T-cell (primary cell): ENCODE measurements at regions not wholly inside any gene's neighbourhood (a gene's known extent, or its start where the extent isn't known, plus 50 kb on each side); places are given as distances from the start of the nearest gene placed in this dataset.

ENCODE experiments used
- ATAC-seq, 4 experiments: fragments of 200-7000 bp in 3 of 4; fragments of 150-1000 bp in 1 of 4; cut with Tn5 transposase; replicated peaks in 1 of 4; 1 replicate in 3 of 4; 2 replicates in 1 of 4; pipeline ENCODE4 v1.10.0; 2021; ENCODE audit warnings: moderate library complexity in 3 of 4, mild to moderate bottlenecking in 2 of 4, moderate number of reproducible peaks in 1 of 4
- CTCF ChIA-PET, 2 donors: fragments of 300-600 bp; sonication (Branson Sonifier 250); formaldehyde crosslinking; loops; one replicate each; lab custom pipeline; 2022; ENCODE audit warnings: antibody characterized with exemption in 2 of 2; lab: Charles Lee
- POLR2A ChIA-PET, 2 donors: fragments of 300-600 bp; sonication (Branson Sonifier 250); formaldehyde crosslinking; loops; one replicate each; lab custom pipeline; 2022; ENCODE audit warnings: antibody characterized with exemption in 2 of 2; lab: Charles Lee
- DNase-seq, 35 experiments: peaks; one replicate each; pipeline versions ENCODE4 v3.0.0 to v3.0.0-alpha.2; 2013 to 2023
- H3K27ac ChIP-seq: one replicate; pipeline ENCODE4 v1.5.1; 2013; ENCODE audit warnings: low read length
- H3K27me3 ChIP-seq, 2 experiments: replicated peaks in 1 of 2; 1 replicate in 1 of 2; 2 replicates in 1 of 2; pipeline versions ENCODE4 v1.6.1 to v1.7.0; 2013; ENCODE audit warnings: low read length in 1 of 2, mixed read lengths in 1 of 2; ENCODE audit not compliant: control insufficient read depth in 2 of 2, insufficient read depth in 2 of 2; ENCODE audit errors: extremely low read depth in 1 of 2
- H3K36me3 ChIP-seq, 2 donors: 1 replicate in 1 of 2; 2 replicates in 1 of 2; pipeline versions ENCODE4 v1.6.1 to v1.7.0; 2013; ENCODE audit warnings: low read length in 1 of 2; ENCODE audit not compliant: control insufficient read depth in 2 of 2, insufficient read depth in 1 of 2; ENCODE audit errors: extremely low read depth in 1 of 2
- H3K4me1 ChIP-seq, 2 experiments: 1 replicate in 1 of 2; 2 replicates in 1 of 2; pipeline versions ENCODE4 v1.6.1 to v1.7.0; 2013; ENCODE audit warnings: low read length in 2 of 2, mixed read lengths in 1 of 2; ENCODE audit not compliant: insufficient read depth in 2 of 2, control insufficient read depth in 1 of 2; ENCODE audit errors: extremely low read depth in 1 of 2
- H3K4me3 ChIP-seq, 2 donors: 1 replicate in 1 of 2; 2 replicates in 1 of 2; pipeline versions ENCODE4 v1.5.1 to v1.7.0; 2013; ENCODE audit warnings: mild to moderate bottlenecking in 2 of 2, low read length in 1 of 2, moderate library complexity in 1 of 2; ENCODE audit not compliant: control insufficient read depth in 1 of 2; ENCODE audit errors: extremely low read depth in 1 of 2
- H3K9me3 ChIP-seq: 2 replicates; pipeline ENCODE4 v1.7.0; 2013
- H3K27ac Mint-ChIP-seq, 2 donors: one replicate each; pipeline ENCODE4 v1.8.0; 2020 to 2021; ENCODE audit warnings: mild to moderate bottlenecking in 2 of 2, mixed read lengths in 2 of 2
- H3K27me3 Mint-ChIP-seq, 2 donors: one replicate each; pipeline ENCODE4 v1.8.0; 2021 to 2022; ENCODE audit warnings: mixed read lengths in 2 of 2
- H3K36me3 Mint-ChIP-seq: one replicate; pipeline ENCODE4 v1.8.0; 2021; ENCODE audit warnings: mixed read lengths
- H3K4me1 Mint-ChIP-seq, 3 donors: one replicate each; pipeline ENCODE4 v1.8.0; 2020 to 2022; ENCODE audit warnings: mixed read lengths in 3 of 3, mild to moderate bottlenecking in 1 of 3
- H3K4me3 Mint-ChIP-seq, 3 donors: one replicate each; pipeline ENCODE4 v1.8.0; 2020 to 2022; ENCODE audit warnings: mild to moderate bottlenecking in 3 of 3, mixed read lengths in 3 of 3, moderate library complexity in 3 of 3
- H3K9me3 Mint-ChIP-seq, 3 donors: one replicate each; pipeline ENCODE4 v1.8.0; 2020 to 2022; ENCODE audit warnings: mixed read lengths in 3 of 3
- WGBS: methylation state at CpG from one replicate; pipeline ENCODE4 v1.1.5; 2013; ENCODE audit warnings: missing lambda C conversion rate; ENCODE audit not compliant: insufficient coverage; 5-methylcytosine and 5-hydroxymethylcytosine counted together

DNA sequence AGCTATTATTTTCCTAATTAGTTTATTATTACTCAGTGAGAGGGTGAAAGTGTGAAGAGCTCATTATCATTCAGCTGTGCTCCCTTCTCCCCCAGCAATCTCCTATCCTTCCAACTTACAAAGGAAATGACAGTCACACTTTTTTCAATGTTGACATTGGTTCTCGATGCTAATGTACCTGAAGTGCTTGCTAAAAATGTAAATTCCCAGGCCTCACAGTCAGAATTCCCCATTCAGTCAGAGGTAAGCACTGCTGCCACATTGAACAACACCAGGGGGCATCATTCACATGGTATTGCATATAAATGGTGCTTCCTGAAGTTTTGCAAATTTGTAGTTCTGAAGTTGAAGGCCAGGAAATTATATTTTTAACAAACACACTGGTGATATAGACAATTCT lies 132.7 kb upstream of the FOXD3 start:
- CTCF ChIA-PET = interaction anchor here (0.6 to 0.8 kb wide), 2 partner anchors 9 to 348 kb away, joined by 5 read pairs; no protein-coding TSS in a partner anchor
- no peaks in the 10 kb centered on the region for H3K4me1 ChIP-seq

DNA sequence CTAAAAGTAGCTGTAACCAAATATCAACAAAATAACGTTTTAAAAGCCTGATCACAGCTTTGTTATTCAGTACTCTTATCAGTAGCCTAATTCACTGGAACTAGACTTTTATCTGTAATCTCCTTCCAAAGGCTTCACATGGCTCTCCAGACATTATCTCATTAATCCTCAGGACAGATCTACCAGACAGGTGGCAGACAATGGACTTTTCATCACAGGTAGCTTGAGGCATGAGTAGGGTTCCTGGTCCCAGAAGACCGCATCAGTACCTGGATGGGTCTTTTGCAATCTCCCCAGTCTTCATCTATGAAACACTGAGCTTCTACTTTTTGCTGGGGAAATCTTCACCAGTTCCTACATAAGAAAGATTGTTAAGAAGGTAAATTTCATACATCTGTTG lies 132.2 kb upstream of the FOXD3 start:
- WGBS = 0% methylated on average over 1 of the region's 2 CpGs
- CTCF ChIA-PET = no interaction called here
- no peak for ATAC-seq

More for the DNA sequence above, 132.7 kb upstream of the FOXD3 start:
- H3K4me3 Mint-ChIP-seq = no peak overlapping the region
- DNase-seq (no peak), ATAC-seq (no peak)
- H3K36me3 ChIP-seq = no peaks in the 10 kb centered on the region
- H3K27me3 ChIP-seq = no peaks in the 10 kb centered on the region
- H3K27me3 Mint-ChIP-seq = peaks cover 0 to 17% of the 10 kb centered on the region in 2 donors
- H3K9me3 Mint-ChIP-seq = no peaks in the 10 kb centered on the region
- H3K27ac Mint-ChIP-seq = no peak overlapping the region
- no peaks in the 10 kb centered on the region for H3K9me3 ChIP-seq
- no CpG with 5 or more reads among the region's 1 CpG for WGBS
- no peaks in the 10 kb centered on the region for H3K36me3 Mint-ChIP-seq
- POLR2A ChIA-PET = no interaction called here
- H3K4me1 Mint-ChIP-seq = no peaks in the 10 kb centered on the region
- H3K27ac ChIP-seq = no peak overlapping the region
- H3K4me3 ChIP-seq = no peak overlapping the region

DNA sequence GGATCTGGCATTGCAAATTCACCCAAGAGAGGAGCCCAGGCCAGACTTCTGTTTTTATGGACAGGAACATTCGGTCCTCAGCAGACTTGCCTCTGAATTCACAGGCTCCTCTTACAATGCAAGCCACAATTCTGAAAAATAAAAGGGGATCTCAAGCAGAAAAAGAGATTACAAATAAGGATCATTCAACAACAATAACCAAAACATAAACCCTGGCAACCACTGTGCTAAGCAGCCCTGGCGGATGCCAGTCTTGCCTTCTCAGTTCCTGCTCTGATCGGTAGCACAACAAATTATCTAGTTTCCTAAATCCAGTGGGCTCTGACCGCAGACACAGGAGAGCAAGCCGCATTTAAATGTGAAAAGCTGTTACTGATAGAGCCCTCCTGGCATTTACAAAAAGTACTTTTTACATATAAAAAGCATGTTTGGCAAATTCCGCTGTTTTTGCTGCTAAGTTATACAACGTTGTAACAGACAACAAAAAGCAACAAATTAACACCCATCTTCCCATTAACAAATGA lies 123.4 kb upstream of the FOXD3 start:
- no peak overlapping the region for H3K4me3 Mint-ChIP-seq
- POLR2A ChIA-PET = no interaction called here
- Histone ChIP-seq H3K27me3 (peaks cover 0 to 4% of the 10 kb centered on the region in 2 experiments), H3K4me1 (no peaks in the 10 kb centered on the region), H3K36me3 (no peaks in the 10 kb centered on the region), H3K27ac (no peak overlapping the region), H3K9me3 (no peaks in the 10 kb centered on the region), H3K4me3 (no peak overlapping the region)
- CTCF ChIA-PET = interaction anchor here in 1 of 2 donors (0.6 kb wide), 2 partner anchors 9 to 1097 kb away, joined by 4 to 5 read pairs; no protein-coding TSS in a partner anchor
- no peaks in the 10 kb centered on the region for H3K36me3 Mint-ChIP-seq
- 83% methylated on average over 2 of the region's 7 CpGs for WGBS
- ATAC-seq (no peak), DNase-seq (no peak)
- H3K27me3 Mint-ChIP-seq = peaks cover 14 to 26% of the 10 kb centered on the region in 2 donors
- no peaks in the 10 kb centered on the region for H3K4me1 Mint-ChIP-seq
- H3K9me3 Mint-ChIP-seq = no peaks in the 10 kb centered on the region
- no peak overlapping the region for H3K27ac Mint-ChIP-seq

More for the DNA sequence above, 132.2 kb upstream of the FOXD3 start:
- POLR2A ChIA-PET = no interaction called here
- no peak for DNase-seq
- Mint-ChIP-seq H3K27me3 (peaks cover 0 to 17% of the 10 kb centered on the region in 2 donors), H3K9me3 (no peaks in the 10 kb centered on the region), H3K36me3 (no peaks in the 10 kb centered on the region), H3K27ac (no peak overlapping the region), H3K4me1 (no peaks in the 10 kb centered on the region), H3K4me3 (no peak overlapping the region)
- H3K4me3 ChIP-seq = no peak overlapping the region
- H3K36me3 ChIP-seq = no peaks in the 10 kb centered on the region
- H3K27ac ChIP-seq = no peak overlapping the region
- H3K27me3 ChIP-seq = no peaks in the 10 kb centered on the region
- H3K4me1 ChIP-seq = no peaks in the 10 kb centered on the region
- no peaks in the 10 kb centered on the region for H3K9me3 ChIP-seq

DNA sequence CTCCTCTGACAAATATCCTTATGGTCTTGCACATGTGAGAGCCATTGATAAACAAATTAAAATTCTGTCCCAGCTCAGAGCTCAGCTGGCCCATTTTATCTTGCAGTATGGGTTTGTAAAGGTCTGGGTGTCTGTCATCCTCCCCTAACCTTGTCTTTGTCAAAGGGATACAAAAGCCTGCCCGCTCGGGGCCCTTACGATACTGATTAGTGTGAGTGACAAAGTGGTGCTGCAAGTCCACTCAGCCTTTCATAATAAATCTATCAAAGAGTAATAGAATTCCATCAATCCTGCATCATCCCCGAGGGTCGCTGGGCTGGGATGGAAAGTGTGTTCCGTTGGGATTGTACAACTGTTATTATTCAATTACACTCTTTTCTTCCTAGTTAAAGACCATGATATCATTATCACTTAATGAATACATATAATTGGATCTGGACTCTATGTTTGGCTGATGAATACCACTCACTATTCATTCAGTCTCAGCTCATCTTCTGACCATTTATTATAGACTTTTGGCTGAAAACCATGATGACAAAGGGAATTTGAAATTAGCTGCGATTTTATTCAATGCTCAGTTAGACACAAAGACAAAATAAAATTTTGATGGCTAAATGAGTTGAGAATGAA lies 122.5 kb upstream of the FOXD3 start:
- H3K4me3 Mint-ChIP-seq = no peak overlapping the region
- CTCF ChIA-PET = interaction anchor here in 1 of 2 donors (0.6 kb wide), 1 partner anchor 1096 kb away, joined by 4 read pairs; no protein-coding TSS in a partner anchor
- Histone ChIP-seq H3K4me1 (no peaks in the 10 kb centered on the region), H3K27ac (no peak overlapping the region), H3K27me3 (peaks cover 0 to 4% of the 10 kb centered on the region in 2 experiments), H3K9me3 (no peaks in the 10 kb centered on the region), H3K4me3 (no peak overlapping the region), H3K36me3 (no peaks in the 10 kb centered on the region)
- no peaks in the 10 kb centered on the region for H3K4me1 Mint-ChIP-seq
- H3K9me3 Mint-ChIP-seq = no peaks in the 10 kb centered on the region
- POLR2A ChIA-PET = no interaction called here
- H3K27ac Mint-ChIP-seq = no peak overlapping the region
- WGBS = no CpG with 5 or more reads among the region's 7 CpGs
- H3K27me3 Mint-ChIP-seq = peaks cover 14 to 26% of the 10 kb centered on the region in 2 donors
- no peak for DNase-seq
- no peaks in the 10 kb centered on the region for H3K36me3 Mint-ChIP-seq
- no peak for ATAC-seq

DNA sequence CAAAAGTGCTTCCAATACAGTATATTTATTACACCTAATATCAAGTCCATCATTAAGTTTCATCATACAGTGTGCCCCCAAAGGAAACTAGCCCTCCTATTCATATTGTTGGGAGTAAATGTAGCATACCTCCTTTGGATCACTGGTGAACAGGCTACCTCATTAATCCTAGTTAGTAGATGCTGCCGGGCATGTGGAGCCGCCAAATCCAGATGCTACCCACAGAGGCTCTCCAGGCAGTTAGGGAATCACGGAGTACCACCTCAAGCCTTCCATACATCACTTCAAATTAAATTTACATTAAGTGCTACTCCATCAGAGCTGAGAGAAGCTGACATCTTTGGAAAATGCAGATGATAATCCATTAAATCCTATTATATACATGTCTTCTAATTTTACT lies 121.7 kb upstream of the FOXD3 start:
- Histone ChIP-seq H3K27me3 (peaks cover 0 to 4% of the 10 kb centered on the region in 2 experiments), H3K27ac (no peak overlapping the region), H3K4me1 (no peaks in the 10 kb centered on the region), H3K36me3 (no peaks in the 10 kb centered on the region), H3K9me3 (no peaks in the 10 kb centered on the region), H3K4me3 (no peak overlapping the region)
- peaks cover 16 to 26% of the 10 kb centered on the region in 2 donors for H3K27me3 Mint-ChIP-seq
- no peaks in the 10 kb centered on the region for H3K4me1 Mint-ChIP-seq
- CTCF ChIA-PET = no interaction called here
- POLR2A ChIA-PET = no interaction called here
- DNase-seq (no peak), ATAC-seq (no peak)
- H3K9me3 Mint-ChIP-seq = no peaks in the 10 kb centered on the region
- H3K4me3 Mint-ChIP-seq = no peak overlapping the region
- no peak overlapping the region for H3K27ac Mint-ChIP-seq
- H3K36me3 Mint-ChIP-seq = no peaks in the 10 kb centered on the region
- WGBS = no CpG with 5 or more reads among the region's 3 CpGs

DNA sequence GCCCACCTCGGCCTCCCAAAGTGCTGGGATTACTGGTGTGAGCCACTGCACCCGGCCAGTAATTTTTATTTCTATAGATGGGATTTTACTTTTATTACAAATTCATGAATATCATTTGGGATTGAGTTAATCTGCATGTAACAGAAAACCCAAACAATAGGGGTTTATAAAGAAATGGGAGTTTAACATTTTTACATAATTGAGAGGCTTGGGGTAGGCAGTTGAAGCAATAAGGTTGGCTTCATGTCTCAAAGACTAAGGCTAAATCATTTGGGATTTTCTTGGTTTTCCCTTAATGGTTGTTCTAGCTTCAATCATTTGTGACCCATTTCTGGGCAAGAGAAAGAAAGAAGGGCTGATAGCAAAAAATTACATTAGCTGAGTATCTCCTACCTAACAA lies 118.7 kb upstream of the FOXD3 start:
- no CpG with 5 or more reads among the region's 2 CpGs for WGBS
- no peaks in the 10 kb centered on the region for H3K36me3 ChIP-seq
- ChIA-PET POLR2A (no interaction called here), CTCF (no interaction called here)
- H3K4me1 ChIP-seq = no peaks in the 10 kb centered on the region
- H3K4me3 ChIP-seq = no peak overlapping the region
- H3K27ac ChIP-seq = no peak overlapping the region
- peaks cover 0 to 4% of the 10 kb centered on the region in 2 experiments for H3K27me3 ChIP-seq
- Mint-ChIP-seq H3K4me1 (no peaks in the 10 kb centered on the region), H3K4me3 (no peak overlapping the region), H3K27me3 (peaks cover 28% of the 10 kb centered on the region in 2 donors), H3K36me3 (no peaks in the 10 kb centered on the region), H3K9me3 (no peaks in the 10 kb centered on the region), H3K27ac (no peak overlapping the region)
- DNase-seq (no peak), ATAC-seq (no peak)
- H3K9me3 ChIP-seq = no peaks in the 10 kb centered on the region
